Gastroesophageal sphincter (tissue), 4 donors: ENCODE measurements at regions not wholly inside any gene's neighbourhood (a gene's known extent, or its start where the extent isn't known, plus 50 kb on each side); places are given as distances from the start of the nearest gene placed in this dataset.

Experiments
- ATAC-seq: fragments of 150-250 bp; one replicate; pipeline ENCODE4 v1.9.1; 2016; ENCODE audit warnings: mild to moderate bottlenecking, moderate library complexity
- H3K27ac ChIP-seq, 4 donors: fragments of 200-600 bp; sonication (generic) in 3 of 4; 1 replicate in 3 of 4; 2 replicates in 1 of 4; pipeline ENCODE4 v1.5.1; 2016 to 2019
- H3K27me3 ChIP-seq: fragments of 200-600 bp; sonication (generic); one replicate; pipeline ENCODE4 v1.5.1; 2019
- H3K36me3 ChIP-seq, 2 donors: fragments of 200-600 bp; sonication (generic); one replicate each; pipeline ENCODE4 v1.5.1; 2019; ENCODE audit warnings: control low read depth in 1 of 2
- H3K4me1 ChIP-seq, 3 donors: fragments of 200-600 bp; sonication (generic); 1 replicate in 2 of 3; 2 replicates in 1 of 3; pipeline ENCODE4 v1.5.1; 2016 to 2019; ENCODE audit warnings: control low read depth in 2 of 3
- H3K4me3 ChIP-seq, 2 donors: fragments of 200-600 bp; sonication (generic); one replicate each; pipeline ENCODE4 v1.5.1; 2019; ENCODE audit warnings: mild to moderate bottlenecking in 1 of 2, moderate library complexity in 1 of 2
- H3K9me3 ChIP-seq, 3 donors: fragments of 200-600 bp; sonication (generic); one replicate each; pipeline ENCODE4 v1.5.1; 2017 to 2019; ENCODE audit warnings: control low read depth in 2 of 3
- CTCF ChIP-seq, 4 experiments: fragments of 200-600 bp in 2 of 4; fragments of 450-650 bp in 2 of 4; sonication (generic) in 1 of 4; IDR thresholded peaks; one replicate each; pipeline ENCODE4 v1.5.1; 2017 to 2019; ENCODE audit warnings: antibody characterized with exemption in 4 of 4, mild to moderate bottlenecking in 2 of 4, moderate library complexity in 2 of 4
- EP300 ChIP-seq: sonication (generic); formaldehyde crosslinking; IDR thresholded peaks from one replicate; pipeline ENCODE4 v1.6.1; 2017; ENCODE audit warnings: antibody characterized with exemption, mild to moderate bottlenecking
- POLR2A ChIP-seq, 2 donors: fragments of 450-650 bp; IDR thresholded peaks; one replicate each; pipeline ENCODE4 v1.6.1; 2017; ENCODE audit warnings: antibody characterized with exemption in 2 of 2, mild to moderate bottlenecking in 2 of 2, moderate library complexity in 1 of 2
- POLR2AphosphoS5 ChIP-seq: sonication (generic); formaldehyde crosslinking; IDR thresholded peaks from one replicate; pipeline ENCODE4 v1.6.1; 2017; ENCODE audit warnings: antibody characterized with exemption
- WGBS, 2 donors: methylation state at CpG; one replicate each; pipeline ENCODE4 v1.1.5; 2018; ENCODE audit warnings: low coverage in 1 of 2; 5-methylcytosine and 5-hydroxymethylcytosine counted together

- Histone ChIP-seq H3K36me3 (no peaks in the 10 kb centered on the region), H3K9me3 (peaks cover 0 to 11% (median 0%) of the 10 kb centered on the region in 3 donors), H3K27ac (no peak overlapping the region), H3K4me1 (peaks cover 0 to 7% (median 0%) of the 10 kb centered on the region in 3 donors), H3K27me3 (peaks cover 99% of the 10 kb centered on the region), H3K4me3 (no peak overlapping the region)
- 41 to 52% methylated on average over 7 of the region's 7 CpGs for WGBS, 2 donors
- no peak for ATAC-seq
- TF ChIP-seq POLR2A (IDR thresholded peaks at IDR 0.05) (no peak), POLR2AphosphoS5 (no peak), CTCF (IDR thresholded peaks at IDR 0.05) (no peak), EP300 (no peak)
Measured at GRCh38 chr1:17927952-17928351, 172.8 kb downstream of the ACTL8 start.

DNA sequence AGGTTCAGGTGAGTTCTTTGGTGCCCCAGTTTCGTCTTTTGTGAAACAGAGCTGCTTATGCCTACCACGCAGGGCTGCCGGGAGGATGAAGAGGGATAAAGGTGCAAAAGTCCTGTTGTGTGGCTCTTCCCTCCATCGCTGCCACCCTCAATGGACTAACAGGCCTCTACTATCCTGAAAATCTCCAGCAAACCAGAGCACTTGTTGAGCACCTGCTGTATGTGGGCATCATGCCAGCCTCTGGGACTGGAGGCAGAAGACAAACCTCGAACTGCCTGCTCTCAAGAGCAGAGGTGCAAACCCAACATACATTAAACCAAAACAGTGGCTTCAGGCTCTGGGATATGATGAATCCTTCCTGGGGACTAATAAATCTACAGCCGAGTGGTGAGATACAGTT, 174.1 kb downstream of the ACTL8 start:
- H3K27me3 ChIP-seq = peaks cover 99% of the 10 kb centered on the region
- H3K27ac ChIP-seq = no peak overlapping the region
- H3K36me3 ChIP-seq = no peaks in the 10 kb centered on the region
- 80 to 81% methylated on average over 1 to 5 of the region's 6 CpGs for WGBS, 2 donors
- TF ChIP-seq EP300 (no peak), POLR2A (IDR thresholded peaks at IDR 0.05) (no peak), POLR2AphosphoS5 (no peak), CTCF (IDR thresholded peaks at IDR 0.05) (no peak)
- peaks cover 0 to 7% (median 0%) of the 10 kb centered on the region in 3 donors for H3K4me1 ChIP-seq
- ATAC-seq = no peak
- H3K9me3 ChIP-seq = peaks cover 0 to 11% (median 0%) of the 10 kb centered on the region in 3 donors
- no peak overlapping the region for H3K4me3 ChIP-seq

DNA sequence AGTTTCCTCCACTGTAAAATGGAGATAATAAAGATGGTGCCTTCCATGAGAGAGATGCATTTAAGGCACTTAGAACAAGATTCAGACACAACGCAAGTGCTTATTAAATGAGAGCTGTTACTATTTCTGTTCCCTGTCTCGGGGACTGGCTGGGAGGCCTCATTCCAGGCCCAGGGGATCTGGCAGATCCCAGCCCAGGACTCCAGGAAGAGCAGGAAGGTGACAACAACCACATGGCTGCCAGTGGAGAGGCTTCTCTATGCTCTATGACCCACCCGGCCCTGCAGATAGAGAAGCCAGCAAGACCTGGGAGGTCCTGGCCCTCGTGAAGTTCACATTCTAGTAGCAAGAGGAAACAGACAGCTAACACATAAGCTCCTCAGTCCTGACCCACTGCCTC, 175.5 kb downstream of the ACTL8 start:
- Histone ChIP-seq H3K27ac (no peak overlapping the region), H3K4me3 (no peak overlapping the region), H3K4me1 (peaks cover 0 to 1% (median 0%) of the 10 kb centered on the region in 3 donors), H3K36me3 (no peaks in the 10 kb centered on the region), H3K9me3 (peaks cover 0 to 11% (median 0%) of the 10 kb centered on the region in 3 donors), H3K27me3 (peaks cover 99% of the 10 kb centered on the region)
- WGBS, 2 donors = 63% methylated on average over 1 of the region's 4 CpGs; no CpG with 5 or more reads in 1 of the 2 donors
- no peak for ATAC-seq
- no peak for TF ChIP-seq POLR2AphosphoS5
- TF ChIP-seq EP300 = no peak
- TF ChIP-seq CTCF (IDR thresholded peaks at IDR 0.05) = no peak
- no peak for TF ChIP-seq POLR2A (IDR thresholded peaks at IDR 0.05)

GRCh38 chr1:17932164-17932563, 175.4 kb upstream of the IGSF21 start:
- Histone ChIP-seq H3K27ac (no peak overlapping the region), H3K4me3 (no peak overlapping the region), H3K4me1 (no peaks in the 10 kb centered on the region), H3K36me3 (no peaks in the 10 kb centered on the region), H3K27me3 (peaks cover 99% of the 10 kb centered on the region), H3K9me3 (peaks cover 0 to 11% (median 0%) of the 10 kb centered on the region in 3 donors)
- no peak for ATAC-seq
- WGBS, 2 donors = 70 to 75% methylated on average over 4 of the region's 4 CpGs
- TF ChIP-seq POLR2AphosphoS5 = no peak
- TF ChIP-seq POLR2A (IDR thresholded peaks at IDR 0.05) = no peak
- TF ChIP-seq CTCF (IDR thresholded peaks at IDR 0.05) = no peak
- TF ChIP-seq EP300 = no peak

DNA sequence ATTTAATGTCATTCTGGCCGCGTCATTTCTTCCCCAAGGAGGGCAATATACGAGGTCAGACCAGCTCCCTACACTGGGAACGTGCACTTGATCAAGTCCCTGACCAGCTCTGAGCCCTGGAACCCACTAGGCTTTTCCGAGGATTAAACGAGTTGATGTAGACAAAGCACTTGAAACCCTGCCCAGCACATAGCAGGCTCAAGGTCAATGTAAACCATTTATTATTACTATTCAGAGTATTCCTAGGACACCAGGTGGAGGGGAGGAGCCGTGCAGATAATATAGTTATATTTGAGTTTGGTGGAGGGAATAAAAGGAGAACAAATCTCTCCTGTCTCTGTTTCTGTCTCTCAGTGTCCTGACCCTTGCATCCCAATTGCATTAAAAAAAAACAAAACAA, 174.1 kb upstream of the IGSF21 start:
- WGBS, 2 donors = 24 to 49% methylated on average over 3 to 5 of the region's 7 CpGs
- Histone ChIP-seq H3K36me3 (no peaks in the 10 kb centered on the region), H3K27ac (no peak overlapping the region), H3K27me3 (peaks cover 99% of the 10 kb centered on the region), H3K9me3 (peaks cover 0 to 11% (median 0%) of the 10 kb centered on the region in 3 donors), H3K4me1 (no peaks in the 10 kb centered on the region), H3K4me3 (no peak overlapping the region)
- no peak for TF ChIP-seq EP300
- TF ChIP-seq POLR2A (IDR thresholded peaks at IDR 0.05) = no peak
- TF ChIP-seq POLR2AphosphoS5 = no peak
- TF ChIP-seq CTCF (IDR thresholded peaks at IDR 0.05) = no peak
- no peak for ATAC-seq
